Liver (tissue), 8 donors: ENCODE measurements at regions not wholly inside any gene's neighbourhood (a gene's known extent, or its start where the extent isn't known, plus 50 kb on each side); places are given as distances from the start of the nearest gene placed in this dataset.

Experiments
- DNase-seq: peaks from one replicate; pipeline ENCODE4 v3.0.0-alpha.2; 2017; ENCODE audit warnings: low spot score
- H3K27ac ChIP-seq, 2 donors: one replicate each; pipeline ENCODE4 v1.7.0; 2013; ENCODE audit warnings: inconsistent platforms in 2 of 2, low read length in 2 of 2, control low read depth in 1 of 2, low read depth in 1 of 2, mild to moderate bottlenecking in 1 of 2
- H3K27me3 ChIP-seq, 4 donors: one replicate each; pipeline versions ENCODE4 v1.6.1 to v1.7.0; 2013; ENCODE audit warnings: low read length in 3 of 4, inconsistent platforms in 1 of 4, mild to moderate bottlenecking in 1 of 4, moderate library complexity in 1 of 4; ENCODE audit not compliant: control insufficient read depth in 4 of 4, insufficient read depth in 4 of 4
- H3K36me3 ChIP-seq, 4 donors: one replicate each; pipeline versions ENCODE4 v1.6.1 to v1.7.0; 2013; ENCODE audit warnings: low read length in 3 of 4, mild to moderate bottlenecking in 3 of 4, low read depth in 1 of 4, moderate library complexity in 1 of 4; ENCODE audit not compliant: control insufficient read depth in 4 of 4, insufficient read depth in 3 of 4
- H3K4me1 ChIP-seq, 4 donors: one replicate each; pipeline versions ENCODE4 v1.6.1 to v1.7.0; 2013; ENCODE audit warnings: low read length in 3 of 4, mild to moderate bottlenecking in 3 of 4, moderate library complexity in 1 of 4; ENCODE audit not compliant: control insufficient read depth in 4 of 4, insufficient read depth in 4 of 4
- H3K4me3 ChIP-seq, 3 donors: one replicate each; pipeline versions ENCODE4 v1.6.1 to v1.7.0; 2013; ENCODE audit warnings: low read length in 3 of 3, control low read depth in 1 of 3, low read depth in 1 of 3, mild to moderate bottlenecking in 1 of 3
- H3K9ac ChIP-seq, 2 donors: one replicate each; pipeline ENCODE4 v1.7.0; 2013; ENCODE audit warnings: low read length in 2 of 2, mild to moderate bottlenecking in 2 of 2, moderate library complexity in 2 of 2, control low read depth in 1 of 2, low read depth in 1 of 2
- H3K9me3 ChIP-seq, 4 donors: one replicate each; pipeline versions ENCODE4 v1.6.1 to v1.7.0; 2013; ENCODE audit warnings: low read length in 3 of 4; ENCODE audit not compliant: control insufficient read depth in 4 of 4
- CTCF ChIP-seq: fragments of 150-350 bp; IDR thresholded peaks from 2 replicates; pipeline ENCODE4 v1.5.1; 2017; ENCODE audit warnings: improper control_type of control experiment, low read depth, low read length; ENCODE audit not compliant: missing input control
- EGR1 ChIP-seq, 2 donors: IDR thresholded peaks; 2 replicates each; pipeline ENCODE4 v1.6.1; 2016 to 2018; ENCODE audit warnings: antibody characterized with exemption in 2 of 2, low read depth in 2 of 2
- FOXA1 ChIP-seq: IDR thresholded peaks from 2 replicates; pipeline ENCODE4 v1.6.1; 2016; ENCODE audit warnings: antibody characterized with exemption
- FOXA2 ChIP-seq: IDR thresholded peaks from 2 replicates; pipeline ENCODE4 v1.6.1; 2016; ENCODE audit warnings: antibody characterized with exemption
- GABPA ChIP-seq, 2 donors: IDR thresholded peaks in 1 of 2; conservative IDR thresholded peaks in 1 of 2; 2 replicates each; pipeline ENCODE4 v1.6.1; 2016; ENCODE audit warnings: antibody characterized with exemption in 2 of 2, mild to moderate bottlenecking in 1 of 2, moderate library complexity in 1 of 2
- HNF4A ChIP-seq, 2 donors: conservative IDR thresholded peaks; 2 replicates each; pipeline ENCODE4 v1.6.1; 2016; ENCODE audit warnings: antibody characterized with exemption in 2 of 2, mild to moderate bottlenecking in 2 of 2
- JUND ChIP-seq, 2 donors: IDR thresholded peaks; 2 replicates each; pipeline ENCODE4 v1.6.1; 2016; ENCODE audit warnings: antibody characterized with exemption in 2 of 2
- MAX ChIP-seq: IDR thresholded peaks from 2 replicates; pipeline ENCODE4 v1.6.1; 2016; ENCODE audit warnings: antibody characterized with exemption
- NR2F2 ChIP-seq: IDR thresholded peaks from 2 replicates; pipeline ENCODE4 v1.6.1; 2016; ENCODE audit warnings: antibody characterized with exemption
- RAD21 ChIP-seq, 2 donors: IDR thresholded peaks; 2 replicates each; pipeline ENCODE4 v1.6.1; 2016; ENCODE audit warnings: antibody characterized with exemption in 2 of 2, mild to moderate bottlenecking in 2 of 2
- REST ChIP-seq: IDR thresholded peaks from 2 replicates; pipeline ENCODE4 v1.6.1; 2016; ENCODE audit warnings: antibody characterized with exemption, mild to moderate bottlenecking
- RXRA ChIP-seq, 2 donors: IDR thresholded peaks; 2 replicates each; pipeline ENCODE4 v1.6.1; 2017 to 2018; ENCODE audit warnings: antibody characterized with exemption in 2 of 2, mild to moderate bottlenecking in 1 of 2
- SP1 ChIP-seq: IDR thresholded peaks from 2 replicates; pipeline ENCODE4 v1.6.1; 2018; ENCODE audit warnings: antibody characterized with exemption, mild to moderate bottlenecking
- TAF1 ChIP-seq: conservative IDR thresholded peaks from 2 replicates; pipeline ENCODE4 v1.6.1; 2016; ENCODE audit warnings: antibody characterized with exemption, mild to moderate bottlenecking
- YY1 ChIP-seq: IDR thresholded peaks from 2 replicates; pipeline ENCODE4 v1.6.1; 2016; ENCODE audit warnings: antibody characterized with exemption, mild to moderate bottlenecking
- ZBTB33 ChIP-seq: IDR thresholded peaks from 2 replicates; pipeline ENCODE4 v1.6.1; 2016; ENCODE audit warnings: antibody characterized with exemption
- WGBS: extraction: QIAGEN DNeasy Blood & Tissue Kit; methylation state at CpG from one replicate; pipeline ENCODE4 v1.1.7; 2013; 5-methylcytosine and 5-hydroxymethylcytosine counted together
- donor health status: healthy.
- donor health status: healthy.
- donor health status: healthy.
- donor health status: healthy.
- donor health status: healthy.

GRCh38 chr3:184635126-184635525 lies 73.5 kb downstream of the EPHB3 start:
- 60% methylated on average over 8 of the region's 8 CpGs for WGBS
- DNase-seq = no peak
- H3K4me3 ChIP-seq = no peak overlapping the region

More at GRCh38 chr3:184635126-184635525, 73.5 kb downstream of the EPHB3 start:
- H3K9me3 ChIP-seq = no peaks in the 10 kb centered on the region
- no peaks in the 10 kb centered on the region for H3K27me3 ChIP-seq
- H3K36me3 ChIP-seq = no peaks in the 10 kb centered on the region
- TF ChIP-seq RAD21 (IDR thresholded peaks at IDR 0.05) = no peak
- TF ChIP-seq ZBTB33 = no peak
- TF ChIP-seq GABPA (IDR thresholded peaks at IDR 0.05 in 1 of 2, conservative IDR thresholded peaks at IDR 0.05 in 1 of 2) = no peak
- TF ChIP-seq FOXA2 = no peak
- no peak for TF ChIP-seq JUND (IDR thresholded peaks at IDR 0.05)
- TF ChIP-seq MAX = no peak
- TF ChIP-seq NR2F2 = no peak
- TF ChIP-seq HNF4A (conservative IDR thresholded peaks at IDR 0.05) = no peak
- no peak for TF ChIP-seq REST
- no peak for TF ChIP-seq EGR1 (IDR thresholded peaks at IDR 0.05; ENCODE audit: low read depth in 2 of 2)
- TF ChIP-seq RXRA (IDR thresholded peaks at IDR 0.05) = no peak
- TF ChIP-seq YY1 = no peak
- TF ChIP-seq SP1 = no peak
- TF ChIP-seq FOXA1 = no peak
- no peak for TF ChIP-seq TAF1
- TF ChIP-seq CTCF = no peak
- no peak overlapping the region for H3K27ac ChIP-seq
- H3K9ac ChIP-seq = no peak overlapping the region
- H3K4me1 ChIP-seq = no peaks in the 10 kb centered on the region
